PC-9 (cell line): ENCODE measurements at regions not wholly inside any gene's neighbourhood (a gene's known extent, or its start where the extent isn't known, plus 50 kb on each side); places are given as distances from the start of the nearest gene placed in this dataset.

Experiments used
- EZH2 ChIP-seq: fragments of 200-600 bp; sonication (generic); IDR thresholded peaks from 2 replicates; pipeline ENCODE4 v1.8.0; 2017; ENCODE audit warnings: antibody characterized with exemption, low read depth
- TF ChIP-seq, protein P1 (sequence below): fragments of 200-600 bp; sonication (generic); conservative IDR thresholded peaks from 2 replicates; pipeline ENCODE4 v1.6.1; 2017; ENCODE audit warnings: mixed run types, antibody characterized with exemption, mild to moderate bottlenecking, moderate library complexity

DNA sequence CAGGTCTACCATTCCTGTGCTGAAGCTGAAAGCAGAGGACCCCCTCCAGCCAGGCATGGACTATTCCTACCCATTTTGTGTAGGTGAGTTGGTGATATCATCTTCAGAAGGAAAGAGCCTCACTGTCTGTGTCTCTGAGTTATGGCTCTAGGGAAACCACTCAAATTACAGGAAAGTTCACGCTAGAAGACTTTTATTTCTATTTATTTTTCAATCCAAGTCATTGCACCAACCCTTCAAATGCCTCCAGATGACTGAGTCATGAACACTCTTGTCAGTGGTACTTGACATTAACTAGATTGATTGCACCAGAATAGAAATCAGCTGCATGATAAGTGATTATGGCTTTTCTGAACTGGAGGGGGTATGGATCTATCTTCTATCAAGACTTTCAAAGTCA is 338.4 kb downstream of the MBD2 start:
- TF ChIP-seq, protein P1, sequence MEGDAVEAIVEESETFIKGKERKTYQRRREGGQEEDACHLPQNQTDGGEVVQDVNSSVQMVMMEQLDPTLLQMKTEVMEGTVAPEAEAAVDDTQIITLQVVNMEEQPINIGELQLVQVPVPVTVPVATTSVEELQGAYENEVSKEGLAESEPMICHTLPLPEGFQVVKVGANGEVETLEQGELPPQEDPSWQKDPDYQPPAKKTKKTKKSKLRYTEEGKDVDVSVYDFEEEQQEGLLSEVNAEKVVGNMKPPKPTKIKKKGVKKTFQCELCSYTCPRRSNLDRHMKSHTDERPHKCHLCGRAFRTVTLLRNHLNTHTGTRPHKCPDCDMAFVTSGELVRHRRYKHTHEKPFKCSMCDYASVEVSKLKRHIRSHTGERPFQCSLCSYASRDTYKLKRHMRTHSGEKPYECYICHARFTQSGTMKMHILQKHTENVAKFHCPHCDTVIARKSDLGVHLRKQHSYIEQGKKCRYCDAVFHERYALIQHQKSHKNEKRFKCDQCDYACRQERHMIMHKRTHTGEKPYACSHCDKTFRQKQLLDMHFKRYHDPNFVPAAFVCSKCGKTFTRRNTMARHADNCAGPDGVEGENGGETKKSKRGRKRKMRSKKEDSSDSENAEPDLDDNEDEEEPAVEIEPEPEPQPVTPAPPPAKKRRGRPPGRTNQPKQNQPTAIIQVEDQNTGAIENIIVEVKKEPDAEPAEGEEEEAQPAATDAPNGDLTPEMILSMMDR, result no peak
- no peak for TF ChIP-seq EZH2
